Stimulated activated CD8-positive, alpha-beta memory T cell treated with anti-CD3 and anti-CD28 coated beads, Interleukin-7, amount 100 ng/mL, for 1 hour (primary cell): ENCODE measurements at regions not wholly inside any gene's neighbourhood (a gene's known extent, or its start where the extent isn't known, plus 50 kb on each side); places are given as distances from the start of the nearest gene placed in this dataset.

Source experiments
- DNase-seq, 2 donors: peaks; one replicate each; pipeline ENCODE4 v3.0.0-alpha.2; 2020; ENCODE audit warnings: low read depth in 2 of 2

GRCh38 chr7:33754933-33755928, 150.1 kb upstream of the BMPER start:
- DNase-seq = no peak

DNA sequence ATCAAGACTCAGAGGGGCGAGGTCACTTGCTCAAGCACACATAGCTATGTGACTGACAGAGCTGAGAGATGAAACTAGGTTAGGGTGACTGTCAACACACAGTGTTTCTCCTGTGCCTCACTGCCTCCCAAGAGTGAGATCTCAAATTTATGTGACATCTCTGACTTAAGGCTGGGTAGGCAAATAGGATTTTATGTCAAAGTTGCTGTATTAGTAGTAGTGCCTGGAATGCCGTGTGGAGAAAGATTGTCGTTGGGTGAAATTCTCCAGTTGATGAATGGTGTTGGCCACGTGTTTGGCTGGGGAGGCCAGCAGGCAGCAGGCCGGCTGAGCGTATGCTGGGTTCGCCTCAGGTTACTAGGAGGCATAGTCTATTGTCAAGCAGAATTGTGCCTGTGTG, 148.3 kb upstream of the BMPER start:
- DNase-seq = no peak

DNA sequence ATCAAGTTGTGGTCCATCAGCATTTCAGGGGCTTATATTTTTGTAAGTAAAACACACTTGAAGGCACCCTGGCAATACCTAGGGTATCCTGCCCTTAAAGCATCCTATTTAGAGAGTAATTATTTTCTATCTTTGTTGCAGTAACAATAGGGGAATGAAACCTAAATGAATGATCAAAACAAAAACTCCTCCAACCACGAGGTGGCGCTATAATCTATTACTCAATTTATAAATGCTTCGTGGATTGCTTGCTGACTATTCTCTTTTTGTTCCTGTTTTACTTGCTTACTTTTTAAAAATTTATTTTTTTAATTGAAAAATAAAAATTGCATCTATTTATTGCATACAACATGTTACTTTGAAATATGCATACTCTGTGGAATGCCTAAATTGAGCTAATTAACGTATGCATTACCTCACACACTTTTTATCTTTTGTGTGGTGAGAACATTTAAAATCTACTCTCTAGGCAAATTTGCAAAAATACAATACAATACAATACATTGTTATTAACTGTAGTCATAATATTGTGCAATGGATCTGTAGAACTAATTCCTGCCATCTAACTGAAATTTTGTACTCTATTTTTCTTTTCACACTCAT, 147.7 kb upstream of the BMPER start:
- no peak for DNase-seq

DNA sequence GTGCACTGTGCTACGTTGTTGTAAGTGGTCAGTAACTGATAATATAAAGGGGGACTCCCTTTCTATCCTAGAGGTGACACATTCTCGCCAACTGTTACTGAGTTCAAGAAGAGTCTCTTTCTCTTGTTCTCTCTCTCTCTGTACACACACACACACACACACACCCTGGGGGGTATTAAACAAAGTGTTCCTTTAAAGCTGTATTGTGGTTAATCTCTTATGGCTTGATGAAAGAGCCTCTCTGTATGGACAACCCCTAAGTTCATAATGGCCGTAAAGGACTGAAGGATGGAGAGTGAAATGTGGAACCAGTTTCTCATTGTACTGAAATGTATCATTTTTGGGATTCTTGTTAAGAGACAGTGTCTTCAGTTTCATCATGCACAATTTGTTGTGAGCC, 145.2 kb upstream of the BMPER start:
- DNase-seq = no peak

DNA sequence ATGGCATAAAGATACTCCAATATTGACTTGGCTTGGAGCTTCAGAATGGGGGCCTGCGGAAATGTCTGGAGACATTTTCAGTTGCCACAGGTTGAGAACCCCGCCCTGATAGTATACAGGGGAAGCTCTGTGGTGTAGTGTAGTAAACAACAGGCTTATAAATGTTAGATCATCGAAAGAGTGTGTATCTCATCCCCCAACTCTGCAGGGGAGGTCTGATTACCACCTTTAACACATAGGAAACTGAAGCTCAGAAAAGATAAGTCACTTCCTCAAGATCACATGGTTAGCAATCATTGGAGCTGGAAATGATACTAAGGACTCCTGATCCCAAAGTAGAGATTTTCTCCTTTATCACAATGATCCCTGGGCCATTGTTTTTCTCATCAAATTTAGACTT, 144.5 kb upstream of the BMPER start:
- no peak for DNase-seq

DNA sequence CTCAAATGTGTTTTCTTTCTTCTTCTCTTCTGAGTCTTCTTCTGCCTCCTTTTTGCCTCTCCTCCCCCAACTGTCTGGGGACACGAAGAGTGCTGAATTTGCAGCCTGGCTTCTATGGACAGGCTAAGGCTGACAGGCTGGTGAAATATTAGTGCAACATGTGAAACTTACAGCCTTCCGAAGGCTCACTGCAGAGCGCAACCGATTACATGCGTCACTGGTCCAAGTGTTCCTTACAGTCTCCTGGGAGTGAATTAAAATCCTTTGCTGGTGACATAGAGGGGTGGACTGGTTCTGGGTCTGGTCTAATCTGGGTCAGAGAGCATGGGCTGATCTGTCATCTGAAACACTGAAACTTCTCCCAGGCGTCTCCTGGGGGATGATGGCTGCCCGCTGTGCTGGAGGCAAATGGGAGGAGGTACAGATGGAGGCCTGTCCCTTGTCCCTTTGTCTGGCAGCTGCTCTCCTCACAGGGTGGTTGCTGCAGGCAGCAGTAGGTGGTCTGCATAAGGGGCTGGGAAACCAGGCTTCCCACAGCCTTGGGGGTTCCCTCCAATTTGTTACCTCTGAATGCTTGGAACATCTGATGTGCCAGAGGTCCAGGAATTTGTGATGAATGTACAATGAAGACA, 143.8 kb upstream of the BMPER start:
- no peak for DNase-seq

DNA sequence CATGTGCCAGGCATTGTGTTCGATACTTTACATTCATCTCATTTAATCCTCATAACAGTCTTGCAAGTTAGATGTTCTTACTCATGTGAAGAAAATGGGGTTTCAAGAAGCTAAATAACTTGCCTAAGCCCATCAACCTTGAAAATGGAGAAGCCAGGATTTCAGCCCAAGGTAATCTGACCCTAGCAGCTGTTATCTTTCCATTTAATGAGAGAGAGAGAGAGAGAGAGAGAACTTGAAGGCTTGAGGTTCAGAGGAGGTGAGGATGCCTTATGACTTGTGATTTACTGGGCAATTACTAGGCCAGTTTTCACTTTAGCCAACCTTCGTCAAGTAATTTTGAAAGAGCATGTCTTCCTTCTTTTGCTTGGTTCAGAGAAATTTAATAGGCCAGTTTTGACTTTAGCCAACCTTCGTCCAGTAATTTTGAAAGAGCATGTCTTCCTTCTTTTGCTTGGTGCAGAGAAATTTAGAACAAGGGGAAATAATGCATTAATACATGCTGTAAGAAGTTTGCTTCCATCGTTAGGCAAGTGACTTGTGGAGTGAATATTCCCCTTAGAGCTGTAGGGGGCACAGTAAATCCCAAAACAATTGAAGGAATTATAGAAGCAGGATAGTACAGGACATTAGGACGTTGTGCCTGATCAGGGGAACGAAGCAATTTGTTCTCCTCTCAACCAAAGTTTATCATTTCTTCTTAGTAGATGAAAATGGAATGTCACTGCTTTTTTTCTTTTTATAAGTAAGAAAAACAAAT, 143.0 kb upstream of the BMPER start:
- no peak for DNase-seq

GRCh38 chr7:33762911-33763306, 142.4 kb upstream of the BMPER start:
- no peak for DNase-seq

DNA sequence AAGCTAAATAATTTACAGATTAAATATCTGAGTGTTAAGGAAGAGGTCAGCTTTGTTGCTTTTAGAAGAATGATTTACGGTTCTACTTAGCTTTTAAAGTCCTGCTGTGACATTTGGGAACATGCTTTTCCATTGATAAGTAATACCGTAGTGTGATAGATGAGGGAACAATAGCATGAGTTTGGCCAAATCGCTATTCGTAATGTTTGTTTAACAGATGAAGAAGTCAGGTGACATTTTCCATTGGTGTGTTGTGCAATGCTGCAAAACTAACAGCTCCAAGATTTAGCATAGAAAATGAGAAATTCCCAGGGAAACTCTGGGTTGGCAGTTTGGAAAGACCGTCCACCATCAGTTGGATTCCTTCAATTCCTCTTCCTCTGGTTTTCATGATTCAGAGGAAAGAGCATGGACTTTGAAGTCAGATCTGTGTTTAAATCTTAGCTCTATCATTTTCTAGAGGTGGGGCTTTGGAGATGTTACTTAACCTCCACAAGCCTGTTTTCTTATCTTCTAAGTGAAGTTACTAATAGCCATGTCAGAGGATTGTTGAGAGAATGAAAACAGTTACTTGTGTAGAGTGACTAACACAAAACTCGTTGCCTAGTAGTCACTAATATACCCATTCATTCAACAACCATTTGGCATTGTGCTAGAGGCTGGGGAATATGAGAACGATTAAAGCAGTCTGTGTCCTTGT, 140.4 kb upstream of the BMPER start:
- no peak for DNase-seq

- DNase-seq = no peak
Measured at GRCh38 chr7:33766405-33766804, 138.9 kb upstream of the BMPER start.

- DNase-seq = no peak
Measured at GRCh38 chr7:33769930-33770329, 135.4 kb upstream of the BMPER start.

GRCh38 chr7:33770576-33770975, 134.8 kb upstream of the BMPER start:
- no peak for DNase-seq

- no peak for DNase-seq
Measured at GRCh38 chr7:33771422-33771821, 133.9 kb upstream of the BMPER start.

DNA sequence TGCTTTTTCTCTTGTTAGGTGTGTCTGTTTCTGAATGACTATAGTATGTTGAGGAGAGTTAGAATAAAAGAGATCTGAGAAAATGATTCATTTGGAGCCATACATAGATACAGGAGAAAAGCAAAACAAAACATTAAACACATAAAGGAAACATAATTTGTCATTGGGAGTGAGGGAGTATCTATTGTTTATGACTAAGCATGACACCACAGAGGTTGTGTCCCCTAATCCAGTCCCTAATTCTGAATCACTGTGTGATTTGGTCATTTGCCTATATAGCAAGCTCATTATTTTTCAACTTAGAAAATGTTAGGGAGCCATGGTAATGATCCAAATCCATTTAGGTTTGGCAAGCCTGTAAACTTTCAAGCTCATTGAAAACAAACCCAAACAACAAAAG, 132.3 kb upstream of the BMPER start:
- no peak for DNase-seq

DNA sequence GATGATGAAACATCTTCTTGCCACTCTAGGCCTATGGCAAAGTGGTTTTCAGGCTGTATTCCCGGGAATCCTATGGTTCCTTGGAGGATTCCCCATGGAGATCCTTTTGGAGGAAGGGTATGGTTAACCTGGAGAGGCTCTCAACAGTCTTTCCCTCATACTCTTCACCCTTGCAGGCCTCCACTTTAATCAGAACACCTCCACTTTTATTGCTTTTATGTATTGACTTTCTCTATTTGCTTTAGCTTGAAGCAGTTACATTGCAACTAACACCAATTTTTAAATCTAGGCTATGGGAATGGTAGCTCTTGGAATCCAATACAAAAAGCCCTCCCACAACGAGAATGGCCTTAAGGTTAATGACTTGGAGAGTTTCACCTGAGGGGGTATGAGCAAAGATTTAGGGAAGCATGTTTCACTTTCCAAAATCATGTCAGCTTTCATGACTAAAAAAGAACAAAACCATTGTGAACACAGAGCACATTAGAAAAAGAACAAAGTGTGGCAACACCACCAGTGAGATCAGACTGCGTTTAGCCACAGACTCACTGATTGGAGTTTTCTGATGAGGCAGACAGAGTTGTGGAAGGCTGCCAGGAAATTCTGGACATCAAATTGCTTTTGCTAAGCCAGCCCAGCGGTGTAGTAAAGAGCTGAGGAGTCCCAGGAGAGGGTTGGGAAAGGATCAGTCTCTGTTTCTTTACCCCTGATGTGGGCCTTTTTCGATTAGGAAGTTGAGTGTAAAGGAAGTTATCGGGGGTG, 130.4 kb upstream of the BMPER start:
- DNase-seq = no peak

- no peak for DNase-seq
Measured at GRCh38 chr7:33775790-33776189, 129.5 kb upstream of the BMPER start.

DNA sequence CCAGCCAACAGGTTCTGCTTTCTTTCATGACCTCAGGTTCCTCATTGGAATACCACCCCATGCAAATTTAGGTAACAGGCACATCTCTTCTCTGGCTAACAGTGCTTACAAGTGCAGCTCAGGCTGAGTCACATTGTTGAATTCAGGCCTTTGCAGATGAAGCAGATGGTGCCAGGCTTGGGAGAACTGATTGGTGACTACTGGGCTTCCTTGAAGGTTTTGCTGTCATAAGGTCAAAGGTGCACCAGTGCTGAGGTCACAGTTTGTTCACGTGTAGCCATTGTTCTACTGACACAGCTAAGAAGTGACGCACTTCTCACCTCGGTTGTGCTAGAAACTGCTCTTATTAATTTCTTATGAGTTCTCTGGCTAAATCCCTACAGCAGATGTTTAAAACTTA, 128.6 kb upstream of the BMPER start:
- no peak for DNase-seq

DNA sequence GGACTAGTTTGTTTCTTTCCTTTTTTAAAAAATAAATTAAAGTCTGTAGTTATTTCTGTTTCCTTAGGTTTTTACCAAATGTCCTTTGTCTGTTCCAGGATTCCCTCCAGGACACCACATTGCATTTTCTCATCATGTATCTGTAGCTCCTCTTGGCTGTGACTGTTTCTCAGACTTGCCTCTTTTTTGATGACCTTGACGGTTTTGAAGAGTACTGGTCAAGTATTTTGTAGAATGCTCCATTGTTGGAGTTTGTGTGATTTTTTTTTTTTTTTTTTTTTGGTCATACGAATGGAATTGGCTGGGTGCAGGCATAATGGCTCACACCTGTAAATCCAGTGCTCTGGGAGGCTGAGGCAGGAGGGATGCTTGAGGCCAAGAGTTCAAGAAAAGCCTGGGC, 127.1 kb upstream of the BMPER start:
- DNase-seq = no peak

- no peak for DNase-seq
Measured at GRCh38 chr7:33779216-33779615, 126.1 kb upstream of the BMPER start.

DNA sequence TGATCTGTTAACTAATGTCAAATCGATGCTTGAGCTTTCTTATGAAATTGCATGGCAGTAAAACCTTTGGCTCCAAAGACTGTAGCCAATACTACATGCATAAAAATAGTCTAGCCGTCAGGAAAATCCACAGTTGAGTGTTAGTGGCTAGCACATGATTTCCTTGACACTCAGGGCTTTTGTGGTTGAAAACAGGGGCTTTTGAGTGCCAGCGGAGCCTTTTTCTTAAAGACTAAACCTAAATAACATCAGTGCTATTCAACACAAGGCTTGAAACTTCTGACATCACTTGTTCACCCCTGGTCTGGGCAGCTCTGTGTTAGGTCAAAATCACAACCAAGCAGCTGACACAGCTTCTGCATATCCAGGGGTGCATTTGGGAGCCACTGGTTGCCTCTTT, 124.2 kb upstream of the BMPER start:
- no peak for DNase-seq

DNA sequence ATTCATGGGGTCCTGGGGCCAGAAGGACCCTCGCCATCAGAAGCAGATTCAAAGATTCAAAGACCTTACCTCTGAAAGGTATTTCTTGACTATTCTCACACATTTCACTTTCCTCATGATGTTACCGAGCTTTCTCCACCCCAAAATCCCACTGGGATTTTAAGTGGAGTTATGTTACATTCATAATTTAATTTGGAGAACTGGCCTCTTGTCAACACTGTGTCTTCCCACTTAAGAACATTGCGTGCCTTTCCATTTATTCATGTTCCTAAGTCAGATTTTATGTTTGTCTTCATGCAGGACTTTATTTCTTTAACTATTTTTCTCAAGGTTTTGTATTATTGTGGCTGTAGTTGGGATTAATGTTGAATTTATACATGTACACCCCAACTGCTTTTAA, 123.5 kb upstream of the BMPER start:
- no peak for DNase-seq
